Posterior vena cava (tissue), 2 donors: ENCODE measurements at regions not wholly inside any gene's neighbourhood (a gene's known extent, or its start where the extent isn't known, plus 50 kb on each side); places are given as distances from the start of the nearest gene placed in this dataset.
"Not testable (repeated sequence)": the region's sequence is repeated elsewhere in the genome, so short reads cannot be mapped to it uniquely, and the experiment has no call there.

Experiments
- DNase-seq: peaks from one replicate; pipeline ENCODE4 v3.0.0-alpha.2; 2020; ENCODE audit warnings: low spot score
- intact Hi-C, 2 donors: fragments of 100-400 bp; cut with DNase I; formaldehyde crosslinking; loops; one replicate each; pipeline versions ENCODE4 v1.14.1 to v1.14.2; 2022 to 2023
- donor health status: DM: yes; HTN: yes; CAD: no.
- donor health status: DM: yes; HTN: yes; CAD: no.

DNA sequence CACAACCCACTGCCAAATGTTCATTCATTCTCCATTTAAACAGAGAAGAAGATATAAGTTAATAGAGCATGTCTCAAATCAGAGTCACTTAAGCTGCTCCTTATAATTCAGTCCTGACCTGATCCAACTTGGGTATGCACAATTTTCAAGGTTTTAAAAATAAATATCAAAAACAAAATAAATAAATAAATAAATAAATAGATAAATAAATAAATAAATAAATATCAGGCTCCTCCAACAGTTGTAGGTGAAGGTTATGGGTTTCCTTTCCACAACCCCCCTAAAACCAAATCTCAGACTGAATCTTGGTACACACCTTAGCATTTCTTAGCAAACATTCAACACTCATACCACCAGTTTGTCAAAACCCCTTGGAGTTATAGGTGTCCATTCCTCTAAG lies 204.4 kb downstream of the PARM1 start:
- DNase-seq = no peak
- intact Hi-C loops = no loop called here

DNA sequence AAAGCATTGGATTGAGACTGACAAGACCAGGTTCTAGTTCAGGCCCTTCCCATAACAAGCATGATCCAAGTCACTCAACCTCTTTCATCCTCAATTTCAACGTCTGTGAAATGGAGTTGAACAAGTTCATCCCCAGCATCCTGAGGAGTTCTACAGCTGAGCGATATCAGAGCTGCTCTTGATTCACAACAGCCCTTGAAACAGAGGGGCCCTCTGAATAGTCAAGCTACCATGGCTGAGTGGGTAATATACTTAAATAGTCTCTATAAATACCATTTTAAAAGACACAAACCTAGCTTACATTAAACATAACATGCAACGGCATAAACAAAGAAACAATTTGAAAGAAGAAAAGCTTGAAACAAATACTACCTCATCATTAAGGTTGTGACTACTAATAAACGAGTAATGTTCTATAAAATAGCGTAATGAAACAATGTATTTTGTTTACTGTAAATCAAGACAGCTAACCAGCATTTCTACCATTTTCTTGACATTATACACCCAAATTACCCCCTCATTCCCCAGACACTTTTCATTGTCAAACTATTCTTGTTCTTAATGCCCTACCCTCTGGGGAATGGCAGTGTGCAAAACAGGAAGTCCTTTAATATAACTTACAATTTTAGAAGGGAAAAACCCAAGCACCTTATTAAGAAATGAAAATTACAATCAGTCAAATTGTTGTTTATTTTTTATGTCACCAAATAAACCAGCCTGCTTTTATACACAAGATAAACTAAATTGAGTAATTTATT lies 202.3 kb downstream of the PARM1 start:
- DNase-seq = no peak
- intact Hi-C loops = no loop called here

DNA sequence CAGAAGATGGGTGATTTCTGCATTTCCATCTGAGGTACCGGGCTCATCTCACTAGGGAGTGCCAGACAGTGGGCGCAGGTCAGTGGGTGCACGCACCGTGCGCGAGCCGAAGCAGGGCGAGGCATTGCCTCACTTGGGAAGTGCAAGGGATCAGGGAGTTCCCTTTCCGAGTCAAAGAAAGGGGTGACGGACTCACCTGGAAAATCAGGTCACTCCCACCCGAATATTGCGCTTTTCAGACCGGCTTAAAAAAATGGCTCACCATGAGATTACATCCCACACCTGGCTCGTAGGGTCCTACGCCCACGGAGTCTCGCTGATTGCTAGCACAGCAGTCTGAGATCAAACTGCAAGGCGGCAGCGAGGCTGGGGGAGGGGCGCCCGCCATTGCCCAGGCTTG lies 194.0 kb downstream of the PARM1 start:
- DNase-seq = not testable (repeated sequence)

DNA sequence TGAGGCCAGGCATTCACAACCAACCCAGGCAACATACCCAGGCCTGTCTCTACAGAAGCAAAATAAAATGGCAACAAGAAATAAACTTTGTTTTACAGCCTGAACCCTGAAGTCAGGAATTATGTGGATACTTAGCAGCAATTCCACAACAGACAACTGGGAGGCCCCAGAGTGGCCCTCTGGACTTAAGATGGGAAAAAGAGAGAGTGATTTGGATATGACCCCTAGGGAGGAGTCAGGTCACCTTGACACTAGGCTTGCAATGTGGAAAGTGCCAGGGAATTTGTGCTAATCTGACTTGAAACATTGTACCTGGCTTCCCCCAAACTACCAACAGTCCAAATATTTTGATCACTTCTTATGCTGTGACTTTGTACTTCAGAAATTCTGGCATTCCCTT lies 193.1 kb downstream of the PARM1 start:
- DNase-seq = no peak
- intact Hi-C loops = no loop called here

More for the DNA sequence above, 194.0 kb downstream of the PARM1 start:
- intact Hi-C loops = not testable (repeated sequence)

DNA sequence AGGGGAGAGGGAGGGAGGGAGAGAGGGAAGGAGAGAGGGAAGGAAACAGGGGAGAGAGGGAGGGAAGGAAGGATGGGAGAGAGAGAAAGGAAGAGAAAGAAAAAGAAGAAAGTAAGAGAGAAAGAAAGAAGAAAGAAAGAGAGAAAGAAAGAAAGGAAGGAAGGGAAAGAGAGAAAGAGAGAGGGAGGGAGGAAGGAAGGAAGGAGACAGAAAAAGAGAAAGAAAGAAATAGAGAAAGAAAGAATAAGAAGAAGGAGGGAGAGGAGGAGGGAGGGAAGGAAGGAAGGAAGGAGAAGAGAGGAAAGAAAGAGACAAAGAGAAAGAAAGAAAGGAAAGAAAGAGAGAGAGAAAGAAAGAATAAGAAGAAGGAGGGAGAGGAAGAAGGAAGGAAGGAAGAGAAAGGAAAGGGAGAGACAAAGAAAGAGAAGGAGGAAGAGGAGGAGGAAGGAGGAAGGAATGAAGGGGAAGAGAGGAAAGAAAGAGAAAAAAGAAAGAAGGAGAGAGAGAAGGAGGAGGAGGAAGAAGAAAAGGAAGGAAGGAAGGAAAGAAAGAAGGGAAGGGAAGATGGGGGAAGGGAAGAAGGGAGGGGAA lies 189.6 kb downstream of the PARM1 start:
- DNase-seq = no peak
- intact Hi-C loops = no loop called here

DNA sequence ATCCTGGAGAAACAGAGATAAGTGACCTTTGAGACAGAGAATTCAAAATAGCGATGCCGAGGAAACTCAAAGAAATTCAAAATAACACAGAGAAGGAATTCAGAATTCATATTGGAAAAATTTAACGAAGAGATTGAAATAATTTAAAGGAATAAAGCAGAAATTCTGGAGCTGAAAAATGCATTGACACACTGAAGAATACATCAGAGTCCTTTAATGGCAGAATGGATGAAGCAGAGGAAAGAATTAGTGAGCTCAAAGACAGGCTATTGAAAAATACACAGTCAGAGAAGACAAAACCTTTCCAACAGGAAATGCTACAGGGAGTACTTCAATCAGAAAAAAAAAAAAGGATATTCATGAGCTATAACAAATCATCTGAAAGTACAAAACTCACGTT lies 185.8 kb downstream of the PARM1 start:
- intact Hi-C loops = no loop called here
- DNase-seq = no peak

DNA sequence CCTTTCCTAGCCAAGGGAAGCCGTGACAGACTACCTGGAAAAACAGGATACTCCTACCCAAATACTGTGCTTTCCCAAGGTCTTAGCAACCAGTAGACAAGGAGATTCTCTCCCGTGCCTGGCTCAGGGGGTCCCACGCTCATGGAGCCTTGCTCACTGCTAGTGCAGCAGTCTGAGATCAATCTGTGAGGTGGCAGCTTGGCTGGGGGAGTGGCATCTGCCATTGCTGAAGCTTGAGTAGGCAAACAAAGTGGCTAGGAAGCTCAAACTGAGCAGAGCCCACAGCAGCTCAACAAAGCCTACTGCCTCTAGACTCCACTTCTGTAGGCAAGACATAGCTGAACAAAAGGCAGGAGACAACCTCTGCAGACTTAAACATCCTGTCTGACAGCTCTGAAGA lies 177.1 kb downstream of the PARM1 start:
- DNase-seq = no peak
- intact Hi-C loops = no loop called here

DNA sequence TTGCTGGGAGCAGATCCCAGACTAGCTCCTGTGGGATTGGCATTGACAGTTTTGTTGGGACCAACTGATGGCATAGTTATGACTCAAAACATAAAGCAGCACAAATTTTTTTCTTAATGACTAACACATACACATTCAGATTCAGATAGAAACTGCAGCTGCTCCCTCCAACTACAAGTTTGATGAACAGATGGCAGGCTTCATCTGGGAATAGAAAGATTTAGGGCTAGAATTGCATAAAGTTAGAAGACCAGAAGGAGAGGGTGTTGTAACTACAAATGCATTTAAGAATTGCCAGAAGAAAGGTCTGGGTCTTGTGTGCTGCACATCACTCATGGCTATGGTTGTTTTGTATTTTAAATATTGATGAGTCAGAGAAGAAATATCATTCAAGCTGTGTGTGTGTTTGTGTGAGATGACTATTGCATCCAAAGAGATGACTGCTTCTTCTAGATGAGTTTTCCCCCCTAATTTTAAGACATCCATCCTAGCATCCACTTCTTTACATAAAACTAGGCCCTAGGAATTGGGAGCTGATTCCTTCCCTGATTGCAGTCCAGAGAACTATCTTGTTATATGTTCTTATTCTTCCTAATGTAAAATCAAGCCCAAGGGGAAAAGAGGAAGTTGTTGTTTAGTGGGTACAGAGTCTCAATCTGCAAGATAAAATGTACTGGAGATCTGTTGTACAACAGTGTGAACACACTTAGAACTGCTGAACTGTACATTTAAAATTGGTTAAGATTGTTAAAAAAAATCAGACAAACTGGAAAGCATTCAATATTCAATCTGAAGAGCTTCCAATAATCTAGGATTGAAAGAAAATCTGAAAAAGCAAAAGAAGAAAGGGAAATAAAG lies 175.1 kb downstream of the PARM1 start:
- no peak for DNase-seq
- intact Hi-C loops = no loop called here

DNA sequence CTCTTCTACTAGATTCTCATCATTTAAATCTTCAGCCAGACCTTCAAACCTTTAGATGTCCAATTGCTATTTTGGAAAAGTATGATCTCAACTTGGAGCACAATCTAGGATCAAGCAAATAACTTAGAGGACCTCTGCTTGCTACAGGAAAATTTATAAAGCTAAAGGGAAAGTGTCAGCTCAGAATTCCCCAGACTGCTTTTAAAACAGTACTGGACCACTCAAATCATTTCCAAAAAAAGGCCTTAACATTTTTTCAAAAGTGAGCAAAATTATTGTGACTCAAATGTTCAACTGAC lies 169.8 kb downstream of the PARM1 start:
- DNase-seq = no peak
- intact Hi-C loops = no loop called here

DNA sequence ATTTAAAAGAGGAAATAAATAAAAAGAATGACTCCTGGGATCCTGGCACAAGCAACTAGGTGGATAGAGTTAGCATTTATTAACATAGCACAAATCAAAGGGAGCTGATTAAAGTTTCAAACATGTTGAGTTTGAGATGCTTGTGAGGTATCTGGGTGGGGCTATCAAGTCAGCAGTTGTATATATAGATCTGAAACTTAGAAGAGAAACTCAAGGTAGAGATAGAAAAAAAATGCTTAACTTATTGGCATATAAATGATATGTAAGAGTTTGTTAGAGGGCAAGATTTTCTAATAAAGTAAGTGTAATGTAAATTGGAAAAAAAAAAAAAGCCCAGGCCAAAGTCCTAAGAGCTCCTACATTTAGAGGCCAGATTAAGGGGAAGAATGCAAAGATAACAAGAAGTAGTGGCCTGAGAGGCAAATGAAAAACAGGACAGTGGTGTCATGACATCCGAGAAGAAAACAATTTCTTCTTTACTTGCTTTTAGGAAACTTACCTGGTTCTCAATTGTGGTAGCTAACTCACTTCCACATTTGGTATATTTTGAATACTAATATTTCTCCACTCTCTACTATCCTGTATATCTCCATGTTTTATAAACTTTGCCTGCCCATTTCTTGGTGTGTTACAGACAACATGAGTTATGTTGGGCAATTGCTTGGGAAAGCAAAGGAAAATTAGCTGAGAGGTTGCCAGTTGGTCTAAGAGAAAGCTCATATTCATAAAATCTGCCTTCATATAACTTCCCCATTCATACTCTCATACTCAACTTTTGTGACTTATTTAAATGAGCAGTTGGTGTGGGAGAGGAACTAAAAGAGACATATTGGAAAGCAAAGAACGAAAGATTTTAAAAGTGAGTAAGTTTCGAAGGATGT lies 169.2 kb downstream of the PARM1 start:
- DNase-seq = no peak
- intact Hi-C loops = no loop called here
